Activated CD8-positive, alpha-beta T cell treated with anti-CD3 and anti-CD28 coated beads for 36 hours (primary cell): ENCODE measurements at regions not wholly inside any gene's neighbourhood (a gene's known extent, or its start where the extent isn't known, plus 50 kb on each side); places are given as distances from the start of the nearest gene placed in this dataset.

Experiments
- ATAC-seq: fragments of 200-7000 bp; cut with Tn5 transposase; one replicate; pipeline ENCODE4 v1.10.0; 2021; ENCODE audit warnings: mild to moderate bottlenecking, moderate library complexity
- CTCF ChIA-PET: fragments of 350-600 bp; sonication (Branson Sonifier 250); formaldehyde crosslinking; loops from one replicate; lab custom pipeline; 2021; ENCODE audit warnings: antibody characterized with exemption; lab: Charles Lee
- POLR2A ChIA-PET: fragments of 350-600 bp; sonication (Branson Sonifier 250); formaldehyde crosslinking; loops from one replicate; lab custom pipeline; 2021; ENCODE audit warnings: antibody characterized with exemption; lab: Charles Lee
- DNase-seq: peaks from one replicate; pipeline ENCODE4 v3.0.0-alpha.2; 2020
- H3K27ac Mint-ChIP-seq: one replicate; pipeline ENCODE4 v1.8.0; 2021; ENCODE audit warnings: mild to moderate bottlenecking, mixed read lengths
- H3K27me3 Mint-ChIP-seq: one replicate; pipeline ENCODE4 v1.8.0; 2021; ENCODE audit warnings: mixed read lengths
- H3K36me3 Mint-ChIP-seq: one replicate; pipeline ENCODE4 v1.8.0; 2021; ENCODE audit warnings: low read depth, mixed read lengths
- H3K4me1 Mint-ChIP-seq: one replicate; pipeline ENCODE4 v1.8.0; 2021; ENCODE audit warnings: low read depth, mixed read lengths
- H3K4me3 Mint-ChIP-seq: one replicate; pipeline ENCODE4 v1.8.0; 2021; ENCODE audit warnings: mild to moderate bottlenecking, moderate library complexity, mixed read lengths
- H3K9me3 Mint-ChIP-seq: one replicate; pipeline ENCODE4 v1.8.0; 2021; ENCODE audit warnings: mixed read lengths
- intact Hi-C: fragments of 100-400 bp; cut with micrococcal nuclease; formaldehyde crosslinking; loops from one replicate; pipeline ENCODE4 v1.10.0; 2022
- TF ChIP-seq, protein P1 (sequence below): fragments of 200-600 bp; IDR thresholded peaks from one replicate; pipeline ENCODE4 v1.8.0; 2022; ENCODE audit warnings: antibody characterized with exemption, mild to moderate bottlenecking

DNA sequence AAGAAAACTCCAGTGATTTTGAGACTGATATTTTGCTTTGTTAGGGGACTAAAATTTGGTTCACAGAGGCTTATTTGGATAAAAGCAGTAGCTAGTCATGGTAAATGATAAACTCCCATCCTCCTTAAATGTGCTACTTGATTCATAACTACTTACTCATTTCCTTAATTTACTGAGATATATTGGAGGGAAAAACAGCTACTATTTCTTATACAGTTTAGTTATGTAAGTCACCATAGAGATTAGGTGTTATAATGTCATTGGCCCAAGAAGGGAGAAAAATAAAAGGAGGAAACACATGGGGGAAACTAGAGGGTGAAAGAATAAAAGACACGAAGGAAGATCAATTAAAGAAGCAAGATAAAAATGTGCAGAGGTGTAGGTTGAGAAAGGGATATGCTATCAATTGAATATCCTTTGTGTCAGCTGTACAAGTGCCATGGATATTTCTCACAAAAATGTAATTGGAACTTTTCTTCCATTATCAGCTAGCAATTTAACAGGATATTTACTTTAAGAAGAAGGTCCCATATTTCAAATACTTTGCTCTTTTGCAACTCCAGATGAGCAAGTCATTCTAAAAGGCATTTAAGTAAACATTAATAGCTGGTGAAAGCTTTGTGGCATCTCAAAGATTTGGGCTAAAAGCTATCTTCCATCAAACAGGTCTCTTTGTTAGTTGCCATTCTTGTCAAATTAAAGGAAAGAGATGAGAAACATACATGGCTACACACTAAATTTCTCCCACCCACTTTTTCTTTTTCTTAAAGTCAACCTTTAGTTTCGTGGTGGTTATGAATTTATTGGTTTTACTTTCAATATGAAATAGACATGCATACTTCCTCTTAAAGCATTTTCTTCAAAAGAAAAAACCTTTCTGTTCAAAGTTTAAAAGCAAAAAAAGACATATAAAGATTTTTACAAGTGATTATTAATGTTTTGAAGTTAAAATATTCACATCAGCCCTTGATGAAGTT is 439.5 kb downstream of the CCER1 start:
- ChIA-PET CTCF (no interaction called here), POLR2A (no interaction called here)
- peaks cover 2% of the 10 kb centered on the region for H3K27me3 Mint-ChIP-seq
- H3K36me3 Mint-ChIP-seq, result no peaks in the 10 kb centered on the region
- H3K4me3 Mint-ChIP-seq, result no peak overlapping the region
- no peak overlapping the region for H3K27ac Mint-ChIP-seq
- no peaks in the 10 kb centered on the region for H3K9me3 Mint-ChIP-seq
- H3K4me1 Mint-ChIP-seq, result peaks cover 11% of the 10 kb centered on the region
- TF ChIP-seq, protein P1, sequence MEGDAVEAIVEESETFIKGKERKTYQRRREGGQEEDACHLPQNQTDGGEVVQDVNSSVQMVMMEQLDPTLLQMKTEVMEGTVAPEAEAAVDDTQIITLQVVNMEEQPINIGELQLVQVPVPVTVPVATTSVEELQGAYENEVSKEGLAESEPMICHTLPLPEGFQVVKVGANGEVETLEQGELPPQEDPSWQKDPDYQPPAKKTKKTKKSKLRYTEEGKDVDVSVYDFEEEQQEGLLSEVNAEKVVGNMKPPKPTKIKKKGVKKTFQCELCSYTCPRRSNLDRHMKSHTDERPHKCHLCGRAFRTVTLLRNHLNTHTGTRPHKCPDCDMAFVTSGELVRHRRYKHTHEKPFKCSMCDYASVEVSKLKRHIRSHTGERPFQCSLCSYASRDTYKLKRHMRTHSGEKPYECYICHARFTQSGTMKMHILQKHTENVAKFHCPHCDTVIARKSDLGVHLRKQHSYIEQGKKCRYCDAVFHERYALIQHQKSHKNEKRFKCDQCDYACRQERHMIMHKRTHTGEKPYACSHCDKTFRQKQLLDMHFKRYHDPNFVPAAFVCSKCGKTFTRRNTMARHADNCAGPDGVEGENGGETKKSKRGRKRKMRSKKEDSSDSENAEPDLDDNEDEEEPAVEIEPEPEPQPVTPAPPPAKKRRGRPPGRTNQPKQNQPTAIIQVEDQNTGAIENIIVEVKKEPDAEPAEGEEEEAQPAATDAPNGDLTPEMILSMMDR, result no peak
- intact Hi-C loops, result no loop called here
- ATAC-seq (no peak), DNase-seq (no peak)

- intact Hi-C loops, result no loop called here
- Mint-ChIP-seq H3K27me3 (peaks cover 2% of the 10 kb centered on the region), H3K36me3 (no peaks in the 10 kb centered on the region), H3K4me1 (peaks cover 11% of the 10 kb centered on the region), H3K4me3 (no peak overlapping the region), H3K9me3 (no peaks in the 10 kb centered on the region), H3K27ac (no peak overlapping the region)
- no peak for DNase-seq
- TF ChIP-seq, protein P1, result no peak
- POLR2A ChIA-PET, result no interaction called here
- CTCF ChIA-PET, result interaction anchor here (0.8 kb wide), 1 partner anchor 17 kb away, joined by 3 read pairs; no protein-coding TSS in a partner anchor
- ATAC-seq, result no peak
Observed at GRCh38 chr12:90514325-90514724, 440.7 kb downstream of the CCER1 start.

- Mint-ChIP-seq H3K27ac (no peak overlapping the region), H3K27me3 (peaks cover 2% of the 10 kb centered on the region), H3K36me3 (no peaks in the 10 kb centered on the region), H3K4me3 (no peak overlapping the region), H3K9me3 (no peaks in the 10 kb centered on the region), H3K4me1 (peaks cover 11% of the 10 kb centered on the region)
- DNase-seq, result no peak
- TF ChIP-seq, protein P1, result no peak
- ChIA-PET POLR2A (no interaction called here), CTCF (no interaction called here)
- intact Hi-C loops, result no loop called here
- ATAC-seq, result no peak
Observed at GRCh38 chr12:90512518-90512917, 442.5 kb downstream of the CCER1 start.

DNA sequence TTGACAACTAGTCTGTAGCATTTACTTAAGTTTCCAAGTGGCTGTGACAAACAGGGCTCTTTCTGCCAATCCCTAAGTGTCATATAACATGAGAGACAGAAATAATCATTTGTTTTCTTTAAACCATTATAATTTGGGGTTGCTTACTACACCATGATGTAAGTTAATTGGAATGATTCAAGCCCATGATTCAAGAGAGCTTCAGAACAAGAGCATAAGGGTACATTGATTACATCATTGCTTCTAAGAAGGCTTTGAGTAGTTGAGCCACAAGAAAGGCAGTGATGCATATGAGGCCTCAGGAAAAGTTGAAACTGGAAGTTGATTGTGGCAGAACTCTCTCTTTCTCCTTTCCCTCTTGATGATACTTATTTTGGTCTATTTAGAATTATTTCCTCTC is 444.0 kb downstream of the CCER1 start:
- Mint-ChIP-seq H3K36me3 (no peaks in the 10 kb centered on the region), H3K27me3 (peaks cover 2% of the 10 kb centered on the region), H3K4me1 (peaks cover 11% of the 10 kb centered on the region), H3K4me3 (no peak overlapping the region), H3K9me3 (no peaks in the 10 kb centered on the region), H3K27ac (no peak overlapping the region)
- DNase-seq, result no peak
- TF ChIP-seq, protein P1, result no peak
- ATAC-seq, result peak; percentile 56
- intact Hi-C loops, result no loop called here
- ChIA-PET POLR2A (no interaction called here), CTCF (no interaction called here)

- no peaks in the 10 kb centered on the region for H3K27me3 Mint-ChIP-seq
- no peaks in the 10 kb centered on the region for H3K9me3 Mint-ChIP-seq
- H3K27ac Mint-ChIP-seq, result no peak overlapping the region
- no peaks in the 10 kb centered on the region for H3K36me3 Mint-ChIP-seq
- ChIA-PET CTCF (no interaction called here), POLR2A (no interaction called here)
- no peaks in the 10 kb centered on the region for H3K4me1 Mint-ChIP-seq
- no peak overlapping the region for H3K4me3 Mint-ChIP-seq
- DNase-seq, result no peak
- intact Hi-C loops, result no loop called here
- no peak for ATAC-seq
- TF ChIP-seq, protein P1, result no peak
Observed at GRCh38 chr12:90504806-90505205, 450.2 kb downstream of the CCER1 start.
